ENCODE measurements at regions not wholly inside any gene's neighbourhood (a gene's known extent, or its start where the extent isn't known, plus 50 kb on each side); places are given as distances from the start of the nearest gene placed in this dataset.

DNA sequence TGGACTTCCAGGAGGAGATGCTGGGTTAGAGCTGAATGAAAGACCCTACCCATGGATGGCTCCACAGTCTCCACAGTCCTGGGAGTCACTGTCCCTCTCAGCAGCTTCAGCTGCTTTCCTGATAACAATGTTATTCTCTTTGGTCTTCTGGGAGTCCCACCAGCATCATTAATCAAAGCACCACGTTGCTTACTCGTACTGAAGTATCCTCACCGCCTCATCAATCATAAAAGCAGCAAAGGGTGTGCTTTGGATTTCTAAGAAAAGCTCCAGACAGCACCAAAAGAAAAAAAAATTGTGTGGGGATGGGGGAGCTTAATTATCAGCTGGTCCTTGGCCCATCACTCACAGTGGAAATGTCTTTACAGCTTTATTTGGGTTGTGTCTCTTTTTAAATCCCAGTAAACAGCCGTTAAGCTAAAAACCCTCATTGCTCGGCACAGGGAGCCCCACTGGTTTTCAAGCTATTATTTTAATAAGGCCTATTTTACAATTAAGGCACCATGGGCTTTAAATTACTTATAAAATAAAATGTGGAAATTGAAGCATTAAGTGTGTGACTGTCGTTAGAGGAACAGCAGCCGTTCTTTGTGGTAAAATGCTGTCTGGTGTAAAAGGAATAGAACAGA, 538.0 kb downstream of the EBF1 start:
- DNase-seq (ENCODE audit: low spot score in 2 of 2) = no peak
- no peak for TF ChIP-seq POLR2A (IDR thresholded peaks at IDR 0.05)
- no peak for TF ChIP-seq CTCF (IDR thresholded peaks at IDR 0.05)
- H3K4me3 ChIP-seq (ENCODE audit: low read depth, poor library complexity, severe bottlenecking) = no peak overlapping the region
- WGBS, 2 donors = 78 to 80% methylated on average over 7 of the region's 7 CpGs
- intact Hi-C loops (cut with DNase I; ENCODE audit: low total_unique reads) = no loop called here

GRCh38 chr5:158560170-158560569, 539.5 kb downstream of the EBF1 start:
- H3K4me3 ChIP-seq (ENCODE audit: low read depth, poor library complexity, severe bottlenecking) = no peak overlapping the region
- no peak for DNase-seq (ENCODE audit: low spot score in 2 of 2)
- TF ChIP-seq POLR2A (IDR thresholded peaks at IDR 0.05) (no peak), CTCF (IDR thresholded peaks at IDR 0.05) (no peak)
- intact Hi-C loops (cut with DNase I; ENCODE audit: low total_unique reads) = no loop called here
- WGBS, 2 donors = 30 to 39% methylated on average over 6 of the region's 6 CpGs

- no peak for TF ChIP-seq CTCF (IDR thresholded peaks at IDR 0.05)
- TF ChIP-seq POLR2A (IDR thresholded peaks at IDR 0.05) = no peak
- H3K4me3 ChIP-seq (ENCODE audit: low read depth, poor library complexity, severe bottlenecking) = no peak overlapping the region
- intact Hi-C loops (cut with DNase I; ENCODE audit: low total_unique reads) = no loop called here
- WGBS, 2 donors = 94 to 95% methylated on average over 7 of the region's 7 CpGs
- DNase-seq (ENCODE audit: low spot score in 2 of 2) = no peak
Observed at GRCh38 chr5:158559643-158560042, 540.1 kb downstream of the EBF1 start.

GRCh38 chr5:158559066-158559465, 540.6 kb downstream of the EBF1 start:
- TF ChIP-seq CTCF (IDR thresholded peaks at IDR 0.05) (no peak), POLR2A (IDR thresholded peaks at IDR 0.05) (no peak)
- no peak overlapping the region for H3K4me3 ChIP-seq (ENCODE audit: low read depth, poor library complexity, severe bottlenecking)

GRCh38 chr5:158553962-158554336, 545.8 kb downstream of the EBF1 start:
- DNase-seq (ENCODE audit: low spot score in 2 of 2) = peak in 1 of 2 donors; percentile 34
- intact Hi-C loops (cut with DNase I; ENCODE audit: low total_unique reads) = no loop called here
- 62 to 85% methylated on average over 5 of the region's 5 CpGs for WGBS, 2 donors
- TF ChIP-seq POLR2A (IDR thresholded peaks at IDR 0.05) (no peak), CTCF (IDR thresholded peaks at IDR 0.05) (no peak)
- no peak overlapping the region for H3K4me3 ChIP-seq (ENCODE audit: low read depth, poor library complexity, severe bottlenecking)

More at GRCh38 chr5:158559066-158559465, 540.6 kb downstream of the EBF1 start:
- intact Hi-C loops (cut with DNase I; ENCODE audit: low total_unique reads) = no loop called here
- DNase-seq (ENCODE audit: low spot score in 2 of 2) = no peak
- 75 to 88% methylated on average over 4 of the region's 4 CpGs for WGBS, 2 donors

Data from lower leg skin (tissue), 4 donors.